Sigmoid colon (tissue), 4 donors: ENCODE measurements at regions not wholly inside any gene's neighbourhood (a gene's known extent, or its start where the extent isn't known, plus 50 kb on each side); places are given as distances from the start of the nearest gene placed in this dataset.

Experiments
- CTCF ChIP-seq, 4 experiments: fragments of 450-650 bp in 3 of 4; fragments of 200-600 bp in 1 of 4; IDR thresholded peaks; one replicate each; pipeline ENCODE4 v1.5.1; 2016 to 2019; ENCODE audit warnings: antibody characterized with exemption in 4 of 4, mild to moderate bottlenecking in 3 of 4, moderate library complexity in 2 of 4
- EP300 ChIP-seq, 4 donors: sonication (generic); formaldehyde crosslinking; IDR thresholded peaks; one replicate each; pipeline ENCODE4 v1.6.1; 2017; ENCODE audit warnings: antibody characterized with exemption in 4 of 4
- POLR2A ChIP-seq, 2 donors: fragments of 450-650 bp; IDR thresholded peaks; one replicate each; pipeline ENCODE4 v1.6.1; 2016; ENCODE audit warnings: antibody characterized with exemption in 2 of 2, mild to moderate bottlenecking in 2 of 2, moderate library complexity in 2 of 2

GRCh38 chr9:103985077-103985476, 109.0 kb upstream of the SMC2 start:
- TF ChIP-seq CTCF (IDR thresholded peaks at IDR 0.05) (no peak), EP300 (IDR thresholded peaks at IDR 0.05) (no peak), POLR2A (IDR thresholded peaks at IDR 0.05) (no peak)
